ENCODE measurements at regions not wholly inside any gene's neighbourhood (a gene's known extent, or its start where the extent isn't known, plus 50 kb on each side); places are given as distances from the start of the nearest gene placed in this dataset.

DNA sequence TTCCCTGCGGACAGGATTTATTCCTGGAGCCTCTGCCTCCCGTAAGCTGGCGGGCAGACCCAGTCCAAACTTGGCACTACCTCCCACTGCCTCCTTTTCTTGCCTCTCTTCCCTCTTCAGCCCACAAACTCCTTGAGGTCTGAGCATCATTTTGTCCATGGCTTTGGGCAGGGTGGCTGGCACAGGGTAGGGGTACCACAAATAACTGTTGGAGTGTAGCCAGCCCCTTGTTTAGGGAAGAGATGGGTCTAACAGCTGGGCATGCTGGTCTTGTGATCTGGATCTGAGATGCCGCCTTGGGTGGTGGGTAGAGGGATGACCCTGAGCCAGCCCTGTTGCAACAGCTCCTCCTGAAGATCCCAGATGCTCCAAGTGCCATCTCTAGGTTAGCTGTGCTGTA lies 71.4 kb upstream of the CLDN14 start:
- DNase-seq: no peak
- Histone ChIP-seq H3K4me3 (no peak overlapping the region), H3K27me3 (no peaks in the 10 kb centered on the region)

DNA sequence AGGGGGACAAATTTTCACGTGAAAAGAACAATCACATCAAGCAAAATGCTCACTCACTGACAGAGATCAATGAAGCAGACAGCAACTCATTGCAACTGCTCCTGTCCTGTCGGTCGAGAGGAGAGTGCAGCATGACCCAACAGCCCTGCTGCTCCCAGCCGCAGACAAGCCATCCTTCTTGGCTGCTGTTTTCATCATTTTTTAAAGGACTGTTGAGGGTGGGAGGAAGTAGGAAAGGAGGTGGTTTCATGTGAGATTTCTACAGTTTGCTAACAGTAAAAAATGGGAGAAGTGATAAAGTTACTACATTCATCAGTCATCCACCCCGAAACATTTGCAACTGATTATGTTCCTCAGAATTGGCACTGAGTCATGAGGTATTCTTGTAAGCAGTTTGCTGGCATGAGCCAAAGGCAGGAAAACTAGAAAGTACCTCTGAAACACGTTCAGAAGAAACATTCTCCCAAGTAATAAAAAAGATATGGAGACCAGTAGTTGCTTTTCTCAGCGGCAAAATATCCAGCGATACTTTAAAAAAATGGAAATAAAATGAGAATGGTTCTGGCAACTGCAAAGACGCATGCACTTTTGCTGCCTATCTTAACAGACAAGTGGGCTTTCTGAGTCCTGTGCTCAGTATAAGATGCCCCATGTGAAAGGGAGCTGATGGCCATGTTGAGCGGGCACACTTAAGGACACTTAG lies 72.0 kb upstream of the CLDN14 start:
- Histone ChIP-seq H3K9me3 (no peaks in the 10 kb centered on the region), H3K27me3 (no peaks in the 10 kb centered on the region), H3K4me3 (no peak overlapping the region), H3K36me3 (no peaks in the 10 kb centered on the region)
- no peak for DNase-seq

More for the DNA sequence above, 71.4 kb upstream of the CLDN14 start:
- Histone ChIP-seq H3K36me3 (no peaks in the 10 kb centered on the region), H3K9me3 (no peaks in the 10 kb centered on the region)

DNA sequence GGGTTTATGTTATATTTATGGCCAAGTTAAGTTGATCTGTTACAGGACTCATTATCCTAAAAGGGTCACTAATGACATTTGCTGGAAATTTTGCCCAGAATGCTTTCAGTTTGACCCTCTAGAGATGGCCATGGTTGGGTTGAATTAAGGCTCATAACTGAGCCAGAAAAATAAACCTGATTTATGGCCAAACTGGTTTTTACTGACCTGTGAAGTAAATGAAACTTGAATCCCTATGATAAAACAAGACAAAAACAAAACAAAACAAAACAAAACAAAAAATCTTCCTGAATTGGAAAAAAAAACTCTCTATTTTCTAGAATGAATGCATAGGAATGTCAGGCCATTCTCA lies 72.5 kb upstream of the CLDN14 start:
- H3K36me3 ChIP-seq: no peaks in the 10 kb centered on the region
- no peak overlapping the region for H3K4me3 ChIP-seq
- no peaks in the 10 kb centered on the region for H3K9me3 ChIP-seq
- DNase-seq: no peak
- no peaks in the 10 kb centered on the region for H3K27me3 ChIP-seq

DNA sequence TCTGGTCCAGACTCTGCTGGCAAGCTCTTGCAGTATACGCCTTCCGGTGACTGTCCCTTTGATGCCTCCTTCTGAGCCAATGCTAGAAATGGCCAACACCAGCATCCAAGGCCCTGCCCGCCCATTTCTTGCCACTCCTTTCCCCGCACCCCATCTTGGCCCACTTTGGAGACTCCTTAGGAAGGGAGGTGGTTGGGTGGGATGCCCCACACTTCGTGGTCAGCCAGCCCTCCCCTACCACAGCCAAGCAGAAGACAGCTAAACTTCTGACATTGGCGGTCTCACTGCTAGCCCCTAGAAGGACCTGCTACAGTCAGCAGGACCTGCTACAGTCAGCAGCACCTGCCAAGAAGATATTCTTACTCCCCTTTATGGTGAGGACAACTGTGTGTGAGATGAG lies 73.5 kb upstream of the CLDN14 start:
- DNase-seq: no peak
- Histone ChIP-seq H3K36me3 (no peaks in the 10 kb centered on the region), H3K4me3 (no peak overlapping the region), H3K27me3 (no peaks in the 10 kb centered on the region), H3K9me3 (no peaks in the 10 kb centered on the region)

DNA sequence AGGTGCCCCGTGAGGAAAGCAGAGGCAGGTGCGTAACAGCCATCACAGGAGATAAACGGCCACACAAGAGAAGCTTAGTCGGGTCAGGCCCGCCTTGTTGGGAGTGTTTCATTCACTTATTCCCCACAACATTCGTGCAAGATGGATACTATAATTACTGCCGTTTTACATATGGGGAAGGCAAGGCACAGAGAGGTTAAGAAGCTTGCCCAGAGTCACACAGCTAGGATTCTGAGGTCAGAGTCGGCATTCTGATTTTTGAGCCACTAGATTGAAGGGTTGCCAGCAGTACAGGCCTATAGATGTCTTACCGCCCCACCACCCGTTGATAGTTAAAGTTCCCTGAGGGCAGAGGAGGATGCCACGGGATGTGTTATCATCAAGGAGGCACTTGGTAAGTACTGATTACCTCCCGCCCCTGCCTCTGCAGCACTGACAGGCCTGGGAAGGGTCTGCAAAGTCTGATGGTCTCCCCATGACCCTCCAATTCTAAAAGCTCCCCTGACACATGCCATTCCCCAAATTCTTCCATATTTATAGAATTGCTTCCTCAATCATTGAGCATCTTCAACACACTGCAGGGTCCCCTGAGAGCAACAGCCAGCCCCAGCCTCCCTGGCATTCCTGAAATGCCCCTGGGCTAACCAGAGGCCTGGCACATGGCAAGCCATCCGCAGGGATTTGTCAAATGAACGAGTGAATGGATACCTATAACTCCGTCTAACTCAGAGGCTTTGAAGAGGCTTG lies 74.7 kb upstream of the CLDN14 start:
- Histone ChIP-seq H3K9me3 (no peaks in the 10 kb centered on the region), H3K4me3 (no peak overlapping the region), H3K27me3 (no peaks in the 10 kb centered on the region), H3K36me3 (no peaks in the 10 kb centered on the region)
- no peak for DNase-seq

DNA sequence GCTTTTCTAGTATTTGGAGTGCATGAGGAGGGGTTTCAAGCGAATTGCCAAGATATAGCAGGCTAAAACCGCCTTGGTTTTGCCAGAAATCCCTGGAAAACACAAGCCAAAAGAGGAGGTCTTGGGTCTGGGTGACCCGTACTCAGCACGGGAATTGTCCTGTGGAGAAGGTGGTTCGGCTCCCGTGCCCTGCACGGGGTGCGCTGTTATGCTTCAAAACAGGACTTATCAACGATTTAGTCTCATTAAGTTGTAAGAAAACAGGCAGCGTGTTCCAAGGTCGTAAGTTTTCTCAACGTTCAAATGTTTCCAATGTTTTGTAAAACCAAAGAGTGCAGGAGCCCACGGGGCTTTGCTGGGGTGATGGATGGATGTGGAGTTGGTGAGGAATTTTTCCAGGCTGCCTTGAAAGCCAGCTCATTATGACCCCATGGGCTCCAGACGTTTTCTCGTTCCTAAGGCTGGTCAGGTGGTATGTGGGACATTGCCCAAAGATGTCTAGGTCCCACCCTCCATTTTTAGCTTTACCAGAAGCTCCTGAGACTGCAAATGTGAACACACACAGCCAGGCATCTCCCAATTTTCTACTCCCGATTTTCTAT lies 75.4 kb upstream of the CLDN14 start:
- H3K9me3 ChIP-seq: no peaks in the 10 kb centered on the region
- DNase-seq: no peak
- no peaks in the 10 kb centered on the region for H3K36me3 ChIP-seq
- H3K4me3 ChIP-seq: no peak overlapping the region
- no peaks in the 10 kb centered on the region for H3K27me3 ChIP-seq

DNA sequence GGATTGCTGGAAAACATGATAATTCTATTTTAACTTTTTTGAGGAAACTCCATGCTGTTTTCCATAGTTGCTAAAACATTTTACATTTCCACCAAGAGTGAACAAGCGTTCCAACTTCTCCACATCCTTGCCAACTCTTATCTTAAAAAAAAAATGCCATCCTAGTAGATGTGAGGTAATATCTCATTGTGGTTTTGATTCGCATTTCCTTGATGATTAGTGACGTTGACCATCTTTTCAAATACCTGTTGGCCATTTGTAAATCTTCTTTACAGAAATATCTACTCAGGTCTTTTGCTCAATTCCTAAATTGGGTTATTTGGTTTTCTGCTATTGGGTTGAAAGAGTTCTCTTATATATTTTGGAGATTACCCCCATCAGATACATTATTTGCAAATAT lies 77.4 kb upstream of the CLDN14 start:
- Histone ChIP-seq H3K9me3 (no peaks in the 10 kb centered on the region), H3K4me3 (no peak overlapping the region), H3K27me3 (no peaks in the 10 kb centered on the region), H3K36me3 (no peaks in the 10 kb centered on the region)
- no peak for DNase-seq

DNA sequence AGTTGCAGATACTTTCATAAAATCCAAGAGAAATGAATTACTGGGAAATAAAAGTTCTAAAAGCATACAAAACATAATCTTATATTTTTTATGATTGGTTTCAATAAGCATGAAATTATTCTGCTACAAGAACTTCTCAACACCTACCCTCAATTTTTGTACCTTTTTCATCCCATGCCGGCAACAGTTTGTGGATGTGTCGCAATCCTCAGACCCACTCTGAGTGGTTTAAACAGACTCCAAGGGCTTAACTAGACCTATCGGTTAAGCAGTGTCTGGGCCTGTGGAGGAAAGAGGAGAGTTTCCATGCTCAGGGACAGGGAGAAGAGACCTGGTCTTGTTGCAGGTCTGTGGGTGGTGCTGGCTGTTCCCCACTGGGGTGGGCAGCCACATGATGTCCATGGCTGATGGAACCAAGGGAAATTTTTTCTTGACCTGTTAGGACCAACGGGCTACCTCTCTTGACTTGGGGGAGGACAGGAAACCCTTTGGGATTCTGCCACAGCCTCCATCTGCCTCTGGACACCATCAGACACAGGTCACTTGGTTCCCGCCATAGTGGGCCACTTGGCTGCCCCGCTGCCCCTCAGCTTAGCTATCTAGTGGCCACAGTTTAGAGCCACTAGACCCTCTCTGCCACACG lies 81.1 kb upstream of the CLDN14 start:
- no peak overlapping the region for H3K4me3 ChIP-seq
- H3K27me3 ChIP-seq: peaks cover 4% of the 10 kb centered on the region
- no peak for DNase-seq
- H3K9me3 ChIP-seq: no peaks in the 10 kb centered on the region
- H3K36me3 ChIP-seq: no peaks in the 10 kb centered on the region

DNA sequence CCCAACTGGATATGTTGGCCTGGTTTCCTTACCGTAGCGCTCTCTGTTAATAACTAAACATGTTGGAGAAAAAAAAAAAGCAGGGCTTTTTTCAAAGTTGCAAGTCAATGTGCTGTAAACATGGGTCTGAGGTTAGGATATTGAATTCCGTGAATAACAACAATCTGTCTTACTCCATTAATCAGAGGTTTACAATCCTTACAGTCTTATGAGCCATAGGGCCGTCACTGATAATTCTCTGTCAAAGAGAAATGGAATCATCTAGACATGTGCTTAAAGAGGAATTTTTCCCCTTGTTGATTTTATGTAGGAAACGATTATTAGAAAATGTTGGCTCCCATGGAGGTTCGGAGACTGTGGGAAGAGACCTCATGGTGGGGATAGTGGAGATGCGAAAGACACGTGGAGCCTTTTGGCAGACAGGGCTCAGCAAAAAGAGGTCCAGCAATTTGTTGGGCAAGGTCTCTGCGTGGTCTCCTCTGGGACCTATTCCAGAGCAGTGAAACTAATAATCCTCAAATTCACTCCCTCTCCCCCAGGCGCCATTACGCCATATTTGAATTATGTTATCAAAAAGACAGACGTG lies 83.5 kb upstream of the CLDN14 start:
- Histone ChIP-seq H3K36me3 (no peaks in the 10 kb centered on the region), H3K27me3 (peaks cover 4% of the 10 kb centered on the region), H3K9me3 (no peaks in the 10 kb centered on the region), H3K4me3 (no peak overlapping the region)
- no peak for DNase-seq

DNA sequence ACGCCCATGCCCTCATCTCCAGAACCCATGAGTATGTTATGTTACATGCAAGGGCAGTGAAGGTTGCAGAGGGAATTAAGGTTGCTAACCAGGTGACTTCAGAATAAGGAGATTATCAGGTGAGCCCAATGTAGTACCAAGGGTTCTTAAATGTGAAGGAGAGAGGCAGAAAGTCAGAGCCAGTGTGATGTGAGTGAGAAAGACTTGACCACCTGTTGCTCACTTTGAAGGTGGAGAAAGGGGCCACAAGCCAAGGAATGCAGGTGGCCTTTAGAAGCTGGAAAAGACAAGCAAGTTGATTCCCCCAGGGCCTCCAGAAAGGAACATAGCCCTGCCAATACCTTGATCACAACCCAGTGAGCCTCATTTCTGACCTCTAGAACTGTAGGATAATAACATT lies 84.7 kb upstream of the CLDN14 start:
- Histone ChIP-seq H3K4me3 (no peak overlapping the region), H3K27me3 (peaks cover 4% of the 10 kb centered on the region), H3K9me3 (no peaks in the 10 kb centered on the region), H3K36me3 (no peaks in the 10 kb centered on the region)
- DNase-seq: no peak

DNA sequence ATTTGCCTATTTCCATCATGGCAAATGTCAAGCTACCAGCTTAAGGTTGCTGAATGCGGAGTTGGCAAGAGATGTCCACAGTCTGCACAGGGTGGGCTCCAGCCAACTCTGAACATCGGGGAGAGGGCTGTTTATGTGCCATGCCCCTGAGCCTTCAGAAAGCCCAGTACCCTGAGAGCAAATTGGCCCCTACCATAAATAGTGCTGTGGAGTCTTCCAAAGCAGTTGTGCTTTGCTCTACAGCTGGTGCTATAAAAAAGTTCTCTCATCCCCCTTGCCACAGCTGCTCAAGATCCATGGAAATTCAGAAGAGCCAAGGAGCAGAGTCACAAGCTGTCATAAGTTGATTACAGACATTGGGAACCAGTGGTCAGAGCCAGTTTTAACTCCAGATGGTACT lies 85.6 kb upstream of the CLDN14 start:
- Histone ChIP-seq H3K36me3 (no peaks in the 10 kb centered on the region), H3K27me3 (peaks cover 9% of the 10 kb centered on the region), H3K4me3 (no peak overlapping the region), H3K9me3 (no peaks in the 10 kb centered on the region)
- DNase-seq: no peak

DNA sequence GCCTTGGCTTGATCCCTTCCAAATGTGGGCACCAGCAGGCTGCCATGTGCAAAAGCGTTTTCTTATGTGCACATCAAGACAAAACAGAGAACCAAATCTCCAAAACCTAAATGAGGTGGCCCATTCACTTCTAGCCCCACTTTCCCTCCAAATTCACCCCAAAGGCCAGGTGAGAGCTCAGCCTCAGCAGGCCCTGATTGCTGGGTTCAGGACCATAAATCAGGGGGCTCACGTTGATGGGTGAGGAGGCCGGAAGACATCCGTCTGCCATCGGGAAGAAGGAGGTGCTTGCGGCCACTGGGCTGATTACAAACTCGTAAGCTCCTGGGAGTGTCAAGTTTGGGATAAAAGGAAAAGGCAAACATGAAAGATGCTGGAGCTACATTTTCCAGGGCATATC lies 86.7 kb upstream of the CLDN14 start:
- Histone ChIP-seq H3K27me3 (peaks cover 12% of the 10 kb centered on the region), H3K4me3 (no peak overlapping the region), H3K36me3 (no peaks in the 10 kb centered on the region), H3K9me3 (no peaks in the 10 kb centered on the region)
- DNase-seq: no peak

DNA sequence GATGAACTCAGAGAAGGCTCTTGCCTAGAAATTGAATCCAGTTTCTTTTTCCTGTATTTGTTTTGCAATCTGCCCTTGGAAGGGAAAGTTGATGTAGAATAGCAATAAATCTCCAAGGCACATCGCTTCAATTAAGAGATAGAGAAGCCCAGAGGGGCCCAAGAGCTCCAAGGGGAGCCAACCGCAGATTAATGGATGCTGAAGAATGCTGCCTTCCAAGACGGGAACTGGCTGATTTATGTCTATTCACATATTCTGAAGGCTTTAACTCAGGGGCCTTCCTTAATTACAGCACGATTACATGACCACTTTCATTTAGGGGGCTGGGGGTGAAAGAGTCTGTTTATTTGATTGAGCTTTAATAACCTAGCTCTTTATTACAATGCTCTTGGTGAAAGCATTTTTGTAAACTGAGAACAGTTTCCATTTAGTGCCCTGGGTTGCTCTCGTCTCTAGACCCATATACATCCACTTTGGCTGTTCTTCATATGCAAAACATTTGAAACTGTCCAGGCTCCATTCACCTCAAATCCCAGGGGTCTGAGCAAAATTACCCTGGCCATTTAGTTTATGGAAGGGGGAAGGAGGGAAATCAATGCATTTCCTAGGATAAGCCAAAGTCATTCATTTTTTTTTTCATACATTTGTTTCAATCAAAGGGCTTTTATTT lies 87.4 kb upstream of the CLDN14 start:
- H3K4me3 ChIP-seq: no peak overlapping the region
- peaks cover 12% of the 10 kb centered on the region for H3K27me3 ChIP-seq
- DNase-seq: no peak
- H3K36me3 ChIP-seq: no peaks in the 10 kb centered on the region
- no peaks in the 10 kb centered on the region for H3K9me3 ChIP-seq

DNA sequence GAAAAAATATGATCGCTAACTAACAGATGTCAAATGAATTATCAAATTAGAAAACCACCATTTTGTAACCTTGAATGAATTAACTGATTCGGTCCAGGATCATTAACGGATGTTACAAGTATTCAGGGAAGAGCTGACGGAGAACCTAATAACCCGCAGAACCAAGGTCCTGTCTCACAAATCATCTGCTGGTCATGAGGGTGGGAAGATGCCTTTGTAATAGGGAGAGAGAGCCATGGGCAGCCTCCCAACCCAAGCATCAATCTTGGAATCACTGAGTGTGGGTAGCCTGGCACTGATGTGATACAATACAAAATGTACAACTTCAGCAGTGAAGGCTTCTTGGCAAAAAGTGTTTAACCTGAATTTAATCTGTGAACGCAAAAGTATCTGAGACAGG lies 89.6 kb upstream of the CLDN14 start:
- DNase-seq: no peak
- Histone ChIP-seq H3K9me3 (no peaks in the 10 kb centered on the region), H3K36me3 (no peaks in the 10 kb centered on the region), H3K4me3 (no peak overlapping the region), H3K27me3 (peaks cover 15% of the 10 kb centered on the region)

DNA sequence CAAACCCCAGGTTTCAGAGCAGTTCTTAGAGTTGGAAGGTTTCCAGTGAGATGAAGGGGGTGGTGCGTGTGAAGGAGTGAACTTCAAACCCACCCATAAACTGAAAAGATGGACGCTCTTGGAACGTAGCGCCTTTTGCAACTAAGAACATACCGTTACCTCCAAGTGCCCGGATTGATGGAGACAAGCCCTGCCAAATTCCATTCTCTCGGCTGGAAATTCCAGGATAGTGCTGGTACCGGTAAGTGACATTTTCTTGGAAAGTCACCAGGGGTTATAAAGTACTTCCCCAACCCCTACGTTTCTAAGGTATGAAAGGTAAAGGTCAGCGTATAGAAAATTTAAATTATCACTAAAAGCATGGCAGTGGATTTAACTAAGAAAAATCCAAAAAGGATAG lies 91.6 kb upstream of the CLDN14 start:
- peaks cover 12% of the 10 kb centered on the region for H3K27me3 ChIP-seq
- no peak overlapping the region for H3K4me3 ChIP-seq
- DNase-seq: no peak
- H3K9me3 ChIP-seq: no peaks in the 10 kb centered on the region
- H3K36me3 ChIP-seq: no peaks in the 10 kb centered on the region

DNA sequence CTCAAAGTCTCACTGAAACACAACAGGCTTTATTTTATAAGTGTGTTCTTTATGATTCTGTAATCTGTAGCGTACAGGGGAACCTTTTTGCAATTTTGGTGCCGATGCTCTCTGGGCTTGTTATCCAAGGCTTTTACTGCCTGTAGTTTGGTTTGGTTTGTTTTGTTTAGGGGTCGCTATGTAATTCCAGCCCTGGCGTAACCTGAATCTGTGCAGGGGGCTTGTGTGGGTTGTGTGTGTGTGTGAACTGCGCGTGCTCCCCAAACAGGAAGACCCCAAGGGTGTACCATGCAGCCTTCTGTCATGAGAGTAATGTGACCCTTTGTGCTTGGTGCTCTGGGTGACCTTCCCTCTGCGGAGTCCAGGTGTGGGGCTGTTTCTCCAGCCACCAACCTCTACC lies 92.1 kb upstream of the CLDN14 start:
- peaks cover 12% of the 10 kb centered on the region for H3K27me3 ChIP-seq

DNA sequence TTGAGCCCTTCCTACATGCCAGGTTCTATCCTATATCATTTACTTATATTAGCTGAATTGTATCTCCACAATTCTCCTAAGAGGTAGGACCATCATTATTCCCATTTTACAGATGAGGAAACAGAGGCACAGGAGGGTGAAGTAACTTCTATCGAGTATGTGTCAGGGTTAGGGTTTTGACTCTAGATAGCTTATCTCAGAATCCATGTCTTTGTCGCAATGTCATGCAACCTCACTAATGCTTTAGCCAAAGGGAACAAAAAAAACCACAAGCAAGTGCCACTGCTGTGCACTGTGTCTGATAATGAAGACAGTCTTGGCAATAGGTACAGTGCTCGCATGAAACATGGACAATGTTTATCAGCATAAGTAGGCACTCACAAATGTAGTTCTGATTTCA lies 95.4 kb upstream of the CLDN14 start:
- H3K4me3 ChIP-seq: no peak overlapping the region
- H3K27me3 ChIP-seq: peaks cover 9% of the 10 kb centered on the region
- no peak for DNase-seq
- no peaks in the 10 kb centered on the region for H3K36me3 ChIP-seq
- no peaks in the 10 kb centered on the region for H3K9me3 ChIP-seq

More for the DNA sequence above, 92.1 kb upstream of the CLDN14 start:
- DNase-seq: no peak
- Histone ChIP-seq H3K9me3 (no peaks in the 10 kb centered on the region), H3K36me3 (no peaks in the 10 kb centered on the region), H3K4me3 (no peak overlapping the region)

All from MG63 (cell line).